Neuronal stem cell (in vitro differentiated cells): ENCODE measurements at regions not wholly inside any gene's neighbourhood (a gene's known extent, or its start where the extent isn't known, plus 50 kb on each side); places are given as distances from the start of the nearest gene placed in this dataset.

ENCODE experiments used
- DNase-seq: peaks from one replicate; pipeline ENCODE4 v3.0.0-alpha.2; 2013; ENCODE audit warnings: low spot score
- H2AFZ ChIP-seq: one replicate; pipeline ENCODE4 v1.6.1; 2013; ENCODE audit warnings: mild to moderate bottlenecking, low read length, inconsistent platforms
- H2AK5ac ChIP-seq: 2 replicates; pipeline ENCODE4 v1.6.1; 2013; ENCODE audit warnings: low read depth, mild to moderate bottlenecking, inconsistent platforms, low read length, moderate library complexity, mixed read lengths
- H2BK120ac ChIP-seq: 2 replicates; pipeline ENCODE4 v1.6.1; 2013; ENCODE audit warnings: low read depth, mild to moderate bottlenecking, inconsistent platforms, low read length, moderate library complexity, mixed read lengths
- H2BK12ac ChIP-seq: one replicate; pipeline ENCODE4 v1.6.1; 2013; ENCODE audit warnings: low read length, inconsistent platforms
- H2BK15ac ChIP-seq: 2 replicates; pipeline ENCODE4 v1.6.1; 2013; ENCODE audit warnings: mild to moderate bottlenecking, low read length, inconsistent platforms, mixed read lengths
- H2BK5ac ChIP-seq: one replicate; pipeline ENCODE4 v1.6.1; 2013; ENCODE audit warnings: inconsistent platforms, mild to moderate bottlenecking, low read length, moderate library complexity
- H3K14ac ChIP-seq: one replicate; pipeline ENCODE4 v1.6.1; 2013; ENCODE audit warnings: low read length, inconsistent platforms
- H3K18ac ChIP-seq: 2 replicates; pipeline ENCODE4 v1.6.1; 2013; ENCODE audit warnings: low read length, inconsistent platforms
- H3K23ac ChIP-seq: 2 replicates; pipeline ENCODE4 v1.6.1; 2013; ENCODE audit warnings: low read depth, mild to moderate bottlenecking, mixed read lengths, low read length, inconsistent platforms; ENCODE audit not compliant: poor library complexity
- H3K27ac ChIP-seq: replicated peaks from 3 replicates; pipeline ENCODE4 v1.5.1; 2013; ENCODE audit warnings: low read length, inconsistent platforms
- H3K27me3 ChIP-seq, 3 experiments: 2 replicates each; pipeline ENCODE4 v1.6.1; 2013; ENCODE audit warnings: low read length in 3 of 3, mild to moderate bottlenecking in 2 of 3, inconsistent platforms in 1 of 3, low read depth in 1 of 3, mixed read lengths in 1 of 3, moderate library complexity in 1 of 3; ENCODE audit not compliant: control insufficient read depth in 3 of 3, insufficient read depth in 3 of 3
- H3K36me3 ChIP-seq, 2 donors: replicated peaks in 1 of 2; 2 replicates each; pipeline ENCODE4 v1.6.1; 2013; ENCODE audit warnings: low read length in 2 of 2; ENCODE audit not compliant: control insufficient read depth in 2 of 2, insufficient read depth in 2 of 2
- H3K4ac ChIP-seq: 2 replicates; pipeline ENCODE4 v1.6.1; 2013; ENCODE audit warnings: inconsistent platforms, mild to moderate bottlenecking, low read length, moderate library complexity
- H3K4me1 ChIP-seq, 2 donors: 1 replicate in 1 of 2; 2 replicates in 1 of 2; pipeline ENCODE4 v1.6.1; 2013; ENCODE audit warnings: low read length in 2 of 2, low read depth in 1 of 2; ENCODE audit not compliant: control insufficient read depth in 2 of 2, insufficient read depth in 1 of 2
- H3K4me2 ChIP-seq: one replicate; pipeline ENCODE4 v1.6.1; 2013; ENCODE audit warnings: mild to moderate bottlenecking, low read length, inconsistent platforms; ENCODE audit not compliant: insufficient read depth, poor library complexity, severe bottlenecking
- H3K4me3 ChIP-seq, 2 donors: 2 replicates each; pipeline ENCODE4 v1.5.1; 2013; ENCODE audit warnings: low read length in 2 of 2, mild to moderate bottlenecking in 2 of 2, inconsistent platforms in 1 of 2, moderate library complexity in 1 of 2
- H3K79me1 ChIP-seq: one replicate; pipeline ENCODE4 v1.6.1; 2013; ENCODE audit warnings: low read depth, mild to moderate bottlenecking, inconsistent platforms, low read length, moderate library complexity
- H3K9ac ChIP-seq: one replicate; pipeline ENCODE4 v1.6.1; 2013; ENCODE audit warnings: mild to moderate bottlenecking, low read depth, low read length, inconsistent platforms; ENCODE audit not compliant: poor library complexity
- H3K9me3 ChIP-seq, 2 donors: replicated peaks in 1 of 2; 2 replicates each; pipeline versions ENCODE3 to v1.6.1; 2013; ENCODE audit warnings: low read length in 2 of 2, mild to moderate bottlenecking in 2 of 2, inconsistent platforms in 1 of 2, low read depth in 1 of 2, mixed read lengths in 1 of 2, moderate library complexity in 1 of 2; ENCODE audit not compliant: control insufficient read depth in 2 of 2, insufficient read depth in 1 of 2
- H4K8ac ChIP-seq: one replicate; pipeline ENCODE4 v1.6.1; 2013; ENCODE audit warnings: low read depth, mild to moderate bottlenecking, inconsistent platforms, low read length, moderate library complexity
- H4K91ac ChIP-seq: one replicate; pipeline ENCODE4 v1.6.1; 2013; ENCODE audit warnings: low read length, low read depth, mild to moderate bottlenecking, inconsistent platforms; ENCODE audit not compliant: poor library complexity
- WGBS, 2 donors: extraction: QIAGEN DNeasy Blood & Tissue Kit; methylation state at CpG; one replicate each; pipeline ENCODE4 v1.1.7; 2013; ENCODE audit warnings: missing lambda C conversion rate in 2 of 2, mixed read lengths in 1 of 2; ENCODE audit not compliant: insufficient read length in 2 of 2, insufficient replicate concordance in 1 of 2; ENCODE audit errors: extremely low coverage in 2 of 2; 5-methylcytosine and 5-hydroxymethylcytosine counted together

DNA sequence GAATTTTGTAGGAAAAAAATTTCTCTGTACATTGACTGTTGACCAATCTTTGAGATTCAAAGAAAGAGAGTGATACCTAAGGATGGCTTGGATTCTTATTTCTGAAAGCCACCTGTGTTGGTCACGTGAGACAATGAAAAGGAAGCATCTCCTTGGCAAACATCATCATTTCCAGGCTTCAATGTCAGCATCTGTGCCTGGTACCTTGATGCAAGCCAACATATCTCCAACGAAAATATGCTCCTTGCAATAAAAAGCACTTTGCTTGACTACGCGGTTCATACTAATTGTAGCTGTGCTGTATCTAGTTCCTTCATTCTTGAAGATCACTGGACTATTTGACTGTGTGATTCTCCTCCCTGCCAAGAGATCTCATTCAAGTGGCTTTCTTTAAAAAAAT lies 503.4 kb upstream of the PSMD7 start:
- Histone ChIP-seq H2BK15ac (no peak overlapping the region), H3K4me1 (peaks cover 4 to 6% of the 10 kb centered on the region in 2 donors), H3K23ac (no peak overlapping the region), H2AFZ (no peak overlapping the region), H3K79me1 (no peaks in the 10 kb centered on the region), H3K27ac (no peak overlapping the region), H4K8ac (no peak overlapping the region), H2BK5ac (no peak overlapping the region), H3K14ac (no peak overlapping the region), H3K18ac (no peak overlapping the region), H3K4ac (no peak overlapping the region), H2BK120ac (no peak overlapping the region), H4K91ac (no peak overlapping the region), H2BK12ac (no peak overlapping the region), H3K9me3 (no peaks in the 10 kb centered on the region), H3K4me3 (no peak overlapping the region), H3K27me3 (no peaks in the 10 kb centered on the region), H3K4me2 (no peak overlapping the region), H3K9ac (no peak overlapping the region), H2AK5ac (no peak overlapping the region), H3K36me3 (no peaks in the 10 kb centered on the region)
- DNase-seq = no peak
- no CpG with 5 or more reads among the region's 4 CpGs for WGBS, 2 donors

GRCh38 chr16:73792199-73793020 lies 504.2 kb upstream of the PSMD7 start:
- no peak overlapping the region for H4K8ac ChIP-seq
- no CpG with 5 or more reads among the region's 15 CpGs for WGBS, 2 donors
- no peak overlapping the region for H3K4me3 ChIP-seq
- H3K4ac ChIP-seq = no peak overlapping the region
- no peak overlapping the region for H3K4me2 ChIP-seq
- H2BK5ac ChIP-seq = no peak overlapping the region
- no peak overlapping the region for H3K23ac ChIP-seq
- H3K9ac ChIP-seq = no peak overlapping the region
- H3K27ac ChIP-seq = no peak overlapping the region
- no peak overlapping the region for H2BK120ac ChIP-seq
- no peaks in the 10 kb centered on the region for H3K79me1 ChIP-seq
- H3K4me1 ChIP-seq = peaks cover 10 to 11% of the 10 kb centered on the region in 2 donors
- no peak overlapping the region for H3K18ac ChIP-seq
- no peak for DNase-seq
- H3K14ac ChIP-seq = no peak overlapping the region
- H2BK12ac ChIP-seq = no peak overlapping the region
- no peak overlapping the region for H2AK5ac ChIP-seq
- no peaks in the 10 kb centered on the region for H3K36me3 ChIP-seq
- H3K27me3 ChIP-seq = no peaks in the 10 kb centered on the region
- H4K91ac ChIP-seq = no peak overlapping the region
- peak overlapping the region; percentile 7 for H2AFZ ChIP-seq
- H2BK15ac ChIP-seq = no peak overlapping the region
- H3K9me3 ChIP-seq = no peaks in the 10 kb centered on the region

DNA sequence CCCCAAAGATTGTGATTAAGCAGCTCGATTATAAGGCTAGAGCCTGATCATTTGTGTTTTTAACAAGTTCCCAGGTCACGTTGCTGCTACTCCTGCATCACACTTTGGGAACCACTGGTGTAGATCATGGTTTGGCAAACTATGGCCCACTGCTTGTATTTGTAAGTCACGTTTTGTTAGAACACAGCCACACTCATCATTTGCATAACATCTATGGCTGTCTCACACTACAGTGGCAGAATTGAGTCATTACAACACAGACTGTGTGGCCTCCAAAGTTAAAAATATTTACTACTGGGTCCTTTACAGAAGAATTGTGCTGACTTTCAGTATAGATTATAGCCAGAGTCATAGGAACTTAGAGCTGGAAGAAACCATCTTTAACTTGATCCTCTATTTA lies 515.3 kb upstream of the PSMD7 start:
- H3K79me1 ChIP-seq = no peaks in the 10 kb centered on the region
- no peak overlapping the region for H3K9ac ChIP-seq
- H2BK12ac ChIP-seq = no peak overlapping the region
- H3K4me3 ChIP-seq = no peak overlapping the region
- no peak overlapping the region for H2AK5ac ChIP-seq
- H2BK5ac ChIP-seq = no peak overlapping the region
- H3K9me3 ChIP-seq = peaks cover 0 to 2% of the 10 kb centered on the region in 2 donors
- H4K91ac ChIP-seq = no peak overlapping the region
- WGBS, 2 donors = no CpG with 5 or more reads among the region's 3 CpGs
- no peak overlapping the region for H2BK15ac ChIP-seq
- no peak overlapping the region for H3K23ac ChIP-seq
- no peak overlapping the region for H3K18ac ChIP-seq
- no peak overlapping the region for H3K4ac ChIP-seq
- no peak overlapping the region for H2AFZ ChIP-seq
- DNase-seq = no peak
- no peak overlapping the region for H4K8ac ChIP-seq
- H3K4me1 ChIP-seq = no peaks in the 10 kb centered on the region
- H3K27me3 ChIP-seq = no peaks in the 10 kb centered on the region
- no peaks in the 10 kb centered on the region for H3K36me3 ChIP-seq
- no peak overlapping the region for H3K27ac ChIP-seq
- no peak overlapping the region for H3K4me2 ChIP-seq
- H2BK120ac ChIP-seq = no peak overlapping the region
- H3K14ac ChIP-seq = no peak overlapping the region

DNA sequence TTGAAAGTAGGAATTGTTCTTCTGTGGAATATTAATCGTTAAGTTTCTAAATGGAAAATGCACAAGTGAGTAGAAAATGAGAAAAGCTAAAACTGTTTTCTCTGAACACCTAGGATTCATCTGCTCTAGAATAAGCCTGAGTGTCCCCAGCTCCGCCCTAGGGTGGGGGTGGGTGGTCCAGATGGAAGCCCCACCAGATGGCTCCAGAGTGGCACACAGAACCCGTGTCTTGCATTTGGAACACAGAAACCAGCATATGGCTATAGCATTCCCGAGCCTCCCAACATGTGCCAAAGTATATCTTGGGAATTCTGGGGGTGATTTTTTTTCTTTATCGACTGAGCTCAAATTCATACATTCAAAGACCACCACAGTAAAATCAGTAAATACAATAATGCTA lies 517.7 kb upstream of the PSMD7 start:
- no peak overlapping the region for H2AFZ ChIP-seq
- H3K14ac ChIP-seq = no peak overlapping the region
- no peak for DNase-seq
- H3K9ac ChIP-seq = no peak overlapping the region
- no peak overlapping the region for H2BK5ac ChIP-seq
- no peak overlapping the region for H2BK120ac ChIP-seq
- no peaks in the 10 kb centered on the region for H3K36me3 ChIP-seq
- no peaks in the 10 kb centered on the region for H3K9me3 ChIP-seq
- no peak overlapping the region for H4K8ac ChIP-seq
- no peak overlapping the region for H2BK15ac ChIP-seq
- H2AK5ac ChIP-seq = no peak overlapping the region
- H3K4ac ChIP-seq = no peak overlapping the region
- H3K18ac ChIP-seq = no peak overlapping the region
- H3K4me3 ChIP-seq = no peak overlapping the region
- H3K4me2 ChIP-seq = no peak overlapping the region
- H3K27me3 ChIP-seq = no peaks in the 10 kb centered on the region
- H3K79me1 ChIP-seq = no peaks in the 10 kb centered on the region
- H2BK12ac ChIP-seq = no peak overlapping the region
- whole genome bisulfite sequencing, 2 donors = no CpG with 5 or more reads among the region's 5 CpGs
- H3K27ac ChIP-seq = no peak overlapping the region
- no peak overlapping the region for H3K23ac ChIP-seq
- H4K91ac ChIP-seq = no peak overlapping the region
- H3K4me1 ChIP-seq = no peaks in the 10 kb centered on the region
